ENCODE measurements at regions not wholly inside any gene's neighbourhood (a gene's known extent, or its start where the extent isn't known, plus 50 kb on each side); places are given as distances from the start of the nearest gene placed in this dataset.

DNA sequence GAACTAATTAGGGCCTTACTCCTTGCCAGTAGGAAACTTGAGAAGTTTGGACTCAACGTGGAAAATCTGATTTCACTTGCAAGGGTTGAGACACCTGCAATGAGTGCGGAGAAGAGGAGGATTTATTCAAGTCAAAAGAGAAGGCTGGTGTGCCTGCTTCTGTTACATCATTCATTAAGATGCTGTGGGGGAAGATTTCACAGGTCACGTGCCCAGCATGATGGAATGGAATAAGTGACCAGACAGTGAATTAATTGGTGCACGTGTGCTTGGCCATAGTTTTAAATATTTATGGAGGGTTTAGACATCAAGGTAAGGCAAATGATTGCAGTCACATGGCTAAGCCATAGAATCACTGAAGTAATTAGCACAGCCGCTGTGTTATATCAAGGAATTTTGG lies 155.0 kb downstream of the C7orf25 start:
- DNase-seq, result no peak

DNA sequence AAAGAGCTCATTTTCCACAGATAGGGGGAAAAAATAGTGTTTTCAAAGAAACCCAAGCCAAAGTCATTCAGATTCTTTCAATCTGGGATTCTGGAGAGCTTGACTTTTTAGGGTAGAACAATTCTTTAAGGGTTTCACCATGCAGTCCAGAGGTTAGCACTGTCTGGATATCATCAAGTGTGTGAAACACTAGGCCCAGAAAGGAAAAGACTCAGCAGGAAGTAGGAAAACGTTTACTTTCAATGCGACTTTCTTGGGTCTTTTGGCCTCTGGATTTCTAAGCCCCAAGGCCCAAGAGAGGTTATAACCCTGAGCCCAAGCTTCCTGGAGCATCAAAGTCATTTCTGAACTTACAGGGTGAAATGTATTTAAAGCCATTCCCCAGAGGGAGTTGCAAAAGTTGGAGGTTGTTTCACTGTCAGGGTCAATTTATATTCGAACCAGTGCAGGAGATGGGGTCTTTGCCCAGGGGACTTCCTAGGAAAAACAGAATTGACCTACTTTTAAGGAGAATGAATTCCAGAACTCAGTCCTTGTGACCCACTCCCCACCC lies 158.0 kb downstream of the C7orf25 start:
- DNase-seq, result no peak

GRCh38 chr7:42753367-42753766 lies 158.5 kb downstream of the C7orf25 start:
- no peak for DNase-seq

DNA sequence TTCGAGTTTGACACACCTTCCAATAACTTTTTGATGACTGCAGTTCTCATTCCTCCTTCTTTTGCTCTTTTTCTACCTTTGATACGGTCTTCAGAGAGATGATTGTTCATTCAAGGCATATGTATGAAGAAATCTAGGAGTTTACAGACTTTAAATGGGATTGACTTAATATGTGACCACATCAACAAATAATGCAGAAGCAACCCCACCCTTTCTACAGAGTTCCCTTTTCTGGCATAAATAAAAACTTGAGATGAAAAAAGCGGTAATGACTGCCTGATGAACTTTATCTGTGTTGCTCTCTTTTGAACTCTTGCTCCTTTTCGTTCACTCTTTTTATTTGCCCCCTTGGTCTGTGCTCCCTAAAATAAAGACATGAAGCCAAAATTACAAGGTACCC lies 161.7 kb downstream of the C7orf25 start:
- DNase-seq, result no peak

- no peak for DNase-seq
These were observed 164.8 kb downstream of the C7orf25 start for GRCh38 chr7:42747044-42747443.

DNA sequence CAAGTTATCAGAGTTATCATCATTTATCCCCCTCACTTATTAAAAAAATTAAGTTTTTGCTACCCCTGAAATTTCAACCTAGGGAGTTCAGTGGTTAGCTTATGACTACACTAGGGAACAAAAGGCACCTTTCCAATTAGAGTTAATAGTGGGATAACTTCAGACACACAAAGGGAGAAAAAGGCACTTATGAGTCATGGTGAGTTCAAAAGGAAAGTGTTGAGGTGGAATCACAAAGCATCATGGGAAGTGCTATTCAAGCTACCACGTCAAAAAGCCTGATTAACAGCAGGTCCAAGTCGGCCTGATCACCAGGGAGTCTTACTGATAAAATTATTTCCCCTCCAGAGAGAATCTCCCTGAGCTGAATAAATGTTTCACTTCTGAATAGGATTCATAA lies 165.7 kb downstream of the C7orf25 start:
- no peak for DNase-seq

GRCh38 chr7:42745357-42746059 lies 166.4 kb downstream of the C7orf25 start:
- DNase-seq, result no peak

DNA sequence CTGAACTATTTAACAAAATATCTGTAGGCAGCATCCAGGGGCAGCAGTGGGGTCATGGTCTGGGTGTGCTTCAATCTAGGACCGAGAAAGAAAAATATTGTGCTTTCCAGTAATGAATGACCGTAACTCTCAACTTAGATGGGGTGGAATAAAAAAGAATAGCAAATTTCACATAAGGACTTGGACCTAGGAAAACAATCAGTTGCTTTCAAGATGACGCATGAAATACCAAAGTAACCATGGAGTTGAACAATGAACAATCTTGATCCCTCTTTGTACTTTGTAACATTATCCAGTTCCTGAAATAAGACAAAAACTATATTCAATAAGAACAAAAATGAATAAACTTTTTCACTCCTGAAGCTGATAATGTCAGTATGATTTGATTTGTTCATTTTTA lies 167.1 kb downstream of the C7orf25 start:
- DNase-seq, result no peak

DNA sequence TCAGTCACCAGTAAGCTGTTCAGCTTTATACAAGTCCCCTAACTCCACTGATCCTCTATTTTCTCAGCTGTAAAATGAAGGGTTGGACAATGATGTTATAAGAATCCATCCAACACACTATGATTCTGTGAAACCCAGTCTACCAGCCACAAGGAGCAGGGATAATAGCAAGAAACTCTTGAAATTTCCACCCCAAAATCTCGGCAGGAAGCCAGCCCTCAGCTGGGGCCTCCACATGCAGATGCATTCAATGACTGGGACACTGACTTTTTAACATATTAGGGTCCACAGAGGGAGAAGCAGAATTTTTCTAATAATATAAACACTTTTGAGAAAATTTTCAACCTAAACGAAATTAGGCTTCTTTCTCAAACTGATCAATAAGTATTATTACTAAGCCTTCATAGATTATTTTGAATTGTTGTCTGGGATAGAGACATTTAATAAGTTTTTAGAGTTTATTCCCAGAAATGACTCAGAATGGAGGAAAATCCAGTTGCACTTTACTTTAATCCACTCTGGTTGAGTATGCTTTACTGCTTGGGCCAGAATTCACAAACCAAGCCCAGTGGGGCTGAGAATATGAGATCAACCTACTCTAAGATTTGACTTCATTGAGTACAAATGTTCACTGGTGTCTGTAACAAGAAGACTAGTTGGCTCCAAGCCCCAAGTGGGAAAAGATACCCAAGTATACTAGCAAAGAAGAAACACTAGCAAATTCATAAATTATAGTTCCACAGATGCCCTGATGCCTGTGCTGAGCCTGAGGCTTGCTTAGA lies 168.6 kb downstream of the C7orf25 start:
- DNase-seq, result no peak

- DNase-seq, result no peak
These were observed 169.6 kb downstream of the C7orf25 start for GRCh38 chr7:42742318-42742717.

DNA sequence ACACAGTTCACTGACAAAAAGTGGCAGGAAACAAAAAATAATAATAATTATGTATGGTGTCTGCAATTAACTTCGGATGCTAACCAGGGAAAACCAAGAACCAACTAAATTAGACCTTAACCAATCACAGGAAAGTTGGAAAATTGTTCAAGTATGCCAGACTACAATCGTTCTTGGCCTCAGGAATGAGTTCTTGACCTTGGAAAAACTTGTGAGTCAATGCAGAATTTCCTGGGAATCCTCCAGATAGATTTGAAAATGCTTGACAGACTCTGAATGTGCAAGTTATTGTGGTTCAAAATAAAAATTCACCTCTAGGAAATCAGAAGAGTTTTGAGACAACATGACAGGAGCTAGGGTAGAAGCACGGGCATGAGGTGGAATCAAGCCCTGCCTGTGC lies 171.5 kb downstream of the C7orf25 start:
- DNase-seq, result no peak

GRCh38 chr7:42739638-42740037 lies 172.2 kb downstream of the C7orf25 start:
- no peak for DNase-seq

DNA sequence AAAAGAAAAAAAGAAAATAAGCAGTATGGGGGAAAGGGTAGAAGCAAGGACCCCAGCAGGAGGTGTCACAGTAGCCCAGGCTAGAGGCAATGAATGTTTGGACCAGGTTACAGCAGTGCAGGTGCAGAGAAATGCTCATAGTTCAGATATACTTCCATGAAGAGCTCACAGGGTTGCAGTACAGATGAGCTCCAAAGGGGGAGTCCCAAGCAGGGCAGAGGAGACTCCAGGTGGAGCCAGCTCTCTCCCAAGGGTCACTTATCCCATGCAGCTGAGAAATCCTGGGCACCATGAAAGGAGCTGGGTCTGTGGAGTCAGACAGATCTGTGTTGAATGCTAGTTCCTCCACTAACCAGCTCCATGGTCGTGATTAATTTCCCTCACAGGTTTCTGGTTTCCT lies 174.9 kb downstream of the C7orf25 start:
- DNase-seq, result no peak

GRCh38 chr7:42735081-42735480 lies 176.8 kb downstream of the C7orf25 start:
- DNase-seq, result no peak

- DNase-seq, result no peak
These were observed 177.3 kb downstream of the C7orf25 start for GRCh38 chr7:42734568-42734967.

- DNase-seq, result no peak
These were observed 178.8 kb downstream of the C7orf25 start for GRCh38 chr7:42733040-42733439.

- DNase-seq, result no peak
These were observed 181.3 kb downstream of the C7orf25 start for GRCh38 chr7:42730586-42730985.

DNA sequence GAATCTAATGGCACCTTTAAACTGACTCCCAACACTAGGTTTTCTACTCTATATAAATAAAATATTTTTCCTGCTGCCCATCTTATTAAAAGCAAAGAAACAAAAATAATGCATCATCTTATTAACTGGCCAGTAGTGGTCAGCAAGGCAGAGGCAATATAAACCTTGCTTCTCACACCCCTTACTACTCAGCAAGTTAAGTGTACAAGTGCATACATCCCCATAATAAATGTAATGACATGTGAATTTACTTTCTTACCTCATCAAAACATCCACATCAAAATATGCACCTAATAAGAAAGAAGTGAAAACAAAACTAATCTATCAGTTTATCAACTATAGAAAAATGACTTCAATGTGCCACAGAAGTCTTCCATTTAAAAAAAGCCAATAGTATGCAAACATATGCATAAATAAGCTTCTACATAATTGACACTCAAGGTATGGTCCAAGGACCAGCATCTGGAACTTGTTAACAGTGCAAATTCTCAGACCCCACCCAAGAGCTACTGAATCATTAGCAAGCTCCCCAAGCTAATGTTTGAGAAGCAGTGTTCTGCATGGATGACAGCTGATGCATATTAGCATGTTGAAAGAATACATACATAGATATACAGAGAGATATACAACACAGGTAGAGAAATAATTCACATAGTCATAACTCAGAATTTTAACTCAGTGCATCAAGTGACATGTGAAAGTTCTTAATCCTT lies 182.7 kb downstream of the C7orf25 start:
- DNase-seq, result no peak

DNA sequence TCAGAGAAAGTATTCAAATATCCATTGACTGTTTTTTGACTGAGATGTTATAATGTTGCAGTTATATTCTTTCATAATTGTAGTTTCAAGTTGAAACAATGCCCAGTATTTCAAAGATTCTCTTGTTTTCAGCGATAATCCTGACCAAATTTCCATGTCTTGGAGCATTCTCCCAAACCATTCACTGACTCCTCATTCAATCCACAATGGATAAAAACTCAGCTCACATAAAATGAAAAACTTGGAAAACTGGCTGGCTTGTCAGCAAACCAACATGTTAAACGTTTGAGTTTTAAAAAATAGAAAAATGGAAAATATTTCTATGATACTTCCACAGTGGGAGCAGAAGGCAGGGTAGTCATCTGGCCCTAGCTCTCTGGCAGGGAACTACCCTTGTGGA lies 184.4 kb downstream of the C7orf25 start:
- no peak for DNase-seq

- no peak for DNase-seq
These were observed 185.6 kb downstream of the C7orf25 start for GRCh38 chr7:42726066-42726785.

DNA sequence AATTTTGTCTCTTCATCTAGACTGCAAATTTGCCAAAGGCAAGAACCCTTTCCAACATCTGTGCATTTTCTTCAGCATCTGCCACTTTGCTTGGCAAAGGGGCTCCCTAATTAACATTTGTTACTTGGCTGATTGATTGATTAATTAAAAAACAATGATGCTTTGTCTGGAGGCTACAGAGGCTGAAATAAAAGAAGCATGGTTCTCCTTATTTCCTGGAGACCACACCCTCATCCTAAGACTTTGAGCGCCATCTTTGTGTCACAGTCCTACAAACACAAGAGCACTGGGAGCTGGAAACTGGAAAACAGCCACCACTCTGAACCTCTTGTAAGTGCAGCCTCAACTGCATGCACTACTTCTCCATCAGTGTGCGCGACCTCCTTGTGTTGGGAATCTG lies 189.2 kb downstream of the C7orf25 start:
- no peak for DNase-seq

DNA sequence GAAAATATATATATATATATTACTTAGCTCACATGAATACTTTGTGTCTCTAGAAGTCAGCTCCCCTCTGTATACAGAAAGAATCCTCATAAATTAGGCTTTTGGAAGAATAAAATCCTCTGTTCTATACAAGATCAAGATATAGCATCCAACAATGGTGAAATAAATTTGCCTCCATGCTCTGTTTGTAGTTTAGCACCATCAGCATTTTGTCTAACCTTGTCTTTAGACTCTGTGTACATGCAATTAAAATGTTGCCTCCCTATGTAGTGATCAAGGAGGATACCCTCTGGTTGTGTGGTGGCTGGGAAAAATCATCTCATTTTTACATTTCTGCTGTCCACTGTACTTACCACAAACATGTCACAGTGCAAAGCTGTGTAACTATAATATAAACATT lies 189.7 kb downstream of the C7orf25 start:
- DNase-seq, result no peak
